IMR-90 (cell line): ENCODE measurements at regions not wholly inside any gene's neighbourhood (a gene's known extent, or its start where the extent isn't known, plus 50 kb on each side); places are given as distances from the start of the nearest gene placed in this dataset.

Source experiments
- ATAC-seq: fragments of 200-7000 bp; cut with Tn5 transposase; 2 replicates; pipeline ENCODE4 v1.9.1; 2020; ENCODE audit warnings: low read depth, mild to moderate bottlenecking, moderate library complexity
- BruUV-seq: library from RNA; stranded (reverse); fragments of 400-500 nt; replicated peaks from 2 replicates; lab custom pipeline; 2021; lab: Mats Ljungman, UMichigan
- CTCF ChIA-PET: fragments of 300-600 bp; formaldehyde crosslinking; extraction: SDS; loops from one replicate; lab custom pipeline; 2021; ENCODE audit warnings: antibody characterized with exemption; lab: Yijun Ruan, JAX
- POLR2A ChIA-PET: fragments of 300-600 bp; sonication (Branson Sonifier 250); formaldehyde crosslinking; loops from one replicate; lab custom pipeline; 2022; ENCODE audit warnings: antibody characterized with exemption; ENCODE audit not compliant: unreplicated experiment; lab: Charles Lee
- DNase-seq: peaks from one replicate; pipeline ENCODE4 v3.0.0; 2013
- H2AFZ ChIP-seq: replicated peaks from 2 replicates; pipeline ENCODE3; 2013; ENCODE audit warnings: low read length, mild to moderate bottlenecking; ENCODE audit not compliant: poor library complexity
- H2AK5ac ChIP-seq: 2 replicates; pipeline ENCODE4 v1.6.1; 2013; ENCODE audit warnings: low read depth, low read length, inconsistent platforms
- H2AK9ac ChIP-seq: replicated peaks from 2 replicates; pipeline ENCODE3; 2013; ENCODE audit warnings: mild to moderate bottlenecking, low read depth, low read length, moderate library complexity; ENCODE audit not compliant: poor library complexity
- H2BK120ac ChIP-seq: 2 replicates; pipeline ENCODE4 v1.6.1; 2013; ENCODE audit warnings: low read depth, low read length, inconsistent platforms
- H2BK15ac ChIP-seq: 3 replicates; pipeline ENCODE4 v1.6.1; 2013; ENCODE audit warnings: low read depth, low read length, inconsistent platforms
- H2BK20ac ChIP-seq: 2 replicates; pipeline ENCODE4 v1.6.1; 2013; ENCODE audit warnings: low read depth, mild to moderate bottlenecking, inconsistent platforms, low read length, moderate library complexity
- H2BK5ac ChIP-seq: 2 replicates; pipeline ENCODE4 v1.6.1; 2013; ENCODE audit warnings: mild to moderate bottlenecking, low read depth, low read length, inconsistent platforms; ENCODE audit not compliant: poor library complexity, severe bottlenecking
- H3K14ac ChIP-seq: replicated peaks from 2 replicates; pipeline ENCODE4 v1.6.1; 2013; ENCODE audit warnings: low read depth, low read length, inconsistent platforms
- H3K18ac ChIP-seq: 2 replicates; pipeline ENCODE4 v1.6.1; 2013; ENCODE audit warnings: low read depth, low read length, control low read depth
- H3K23ac ChIP-seq: 2 replicates; pipeline ENCODE4 v1.6.1; 2013; ENCODE audit warnings: low read depth, low read length, inconsistent platforms
- H3K27ac ChIP-seq: 2 replicates; pipeline ENCODE4 v1.5.1; 2013; ENCODE audit warnings: mild to moderate bottlenecking, control low read depth, low read length; ENCODE audit not compliant: insufficient read depth
- H3K27me3 ChIP-seq: 2 replicates; pipeline ENCODE4 v1.6.1; 2013; ENCODE audit warnings: low read length; ENCODE audit not compliant: control insufficient read depth, insufficient read depth
- H3K36me3 ChIP-seq: 2 replicates; pipeline ENCODE4 v1.6.1; 2013; ENCODE audit warnings: low read length, mixed read lengths; ENCODE audit not compliant: control insufficient read depth, insufficient read depth
- H3K4ac ChIP-seq: 2 replicates; pipeline ENCODE4 v1.6.1; 2013; ENCODE audit warnings: low read depth, low read length, inconsistent platforms
- H3K4me1 ChIP-seq: 2 replicates; pipeline ENCODE4 v1.6.1; 2013; ENCODE audit warnings: low read length, mixed read lengths; ENCODE audit not compliant: control insufficient read depth, insufficient read depth
- H3K4me2 ChIP-seq: 2 replicates; pipeline ENCODE4 v1.6.1; 2013; ENCODE audit warnings: low read depth, mild to moderate bottlenecking, control low read depth, low read length, moderate library complexity
- H3K4me3 ChIP-seq: 2 replicates; pipeline ENCODE4 v1.5.1; 2013; ENCODE audit warnings: low read depth, mild to moderate bottlenecking, control low read depth, low read length, moderate library complexity; ENCODE audit not compliant: insufficient read depth
- H3K56ac ChIP-seq: 2 replicates; pipeline ENCODE4 v1.6.1; 2013; ENCODE audit warnings: low read length, inconsistent platforms; ENCODE audit not compliant: insufficient read depth; ENCODE audit errors: extremely low read depth
- H3K79me1 ChIP-seq, 2 experiments: 2 replicates each; pipeline ENCODE4 v1.6.1; 2013; ENCODE audit warnings: low read length in 2 of 2, inconsistent platforms in 1 of 2, low read depth in 1 of 2
- H3K9ac ChIP-seq: 2 replicates; pipeline ENCODE4 v1.6.1; 2013; ENCODE audit warnings: low read depth, low read length, control low read depth
- H3K9me1 ChIP-seq: 2 replicates; pipeline ENCODE4 v1.6.1; 2013; ENCODE audit warnings: low read length, inconsistent platforms; ENCODE audit not compliant: insufficient read depth
- H3K9me3 ChIP-seq: 2 replicates; pipeline ENCODE4 v1.6.1; 2013; ENCODE audit warnings: low read length; ENCODE audit not compliant: control insufficient read depth, insufficient read depth
- H4K20me1 ChIP-seq: 2 replicates; pipeline ENCODE4 v1.6.1; 2013; ENCODE audit warnings: low read length, inconsistent platforms; ENCODE audit not compliant: insufficient read depth
- H4K5ac ChIP-seq: 2 replicates; pipeline ENCODE4 v1.6.1; 2013; ENCODE audit warnings: mild to moderate bottlenecking, low read depth, low read length, control low read depth
- H4K8ac ChIP-seq, 2 experiments: 2 replicates each; pipeline ENCODE4 v1.6.1; 2013; ENCODE audit warnings: low read depth in 2 of 2, low read length in 2 of 2, control low read depth in 1 of 2, inconsistent platforms in 1 of 2
- H4K91ac ChIP-seq: 2 replicates; pipeline ENCODE4 v1.6.1; 2013; ENCODE audit warnings: low read depth, low read length, inconsistent platforms; ENCODE audit not compliant: insufficient read depth
- CHD1 ChIP-seq: IDR thresholded peaks from 2 replicates; pipeline ENCODE4 v1.6.1; 2012; ENCODE audit warnings: low read depth, low read length, improper control_type of control experiment
- MAZ ChIP-seq: IDR thresholded peaks from 2 replicates; pipeline ENCODE4 v1.6.1; 2012; ENCODE audit warnings: low read depth, mild to moderate bottlenecking, low read length, improper control_type of control experiment, moderate library complexity, borderline replicate concordance
- WGBS, 2 experiments: methylation state at CpG; one replicate each; pipeline versions ENCODE4 v1.1.5 to v1.1.7; 2013; ENCODE audit warnings: missing lambda C conversion rate in 2 of 2; ENCODE audit not compliant: insufficient read length in 1 of 2; ENCODE audit errors: extremely low coverage in 2 of 2; 5-methylcytosine and 5-hydroxymethylcytosine counted together
- dilution Hi-C: fragments of 300-500 bp; cut with HindIII; formaldehyde crosslinking; loops from one replicate; pipeline ENCODE4 v1.14.3; 2018; ENCODE audit warnings: low sequenced_read_pairs; ENCODE audit not compliant: unreplicated experiment
- in situ Hi-C: fragments of 300-500 bp; cut with MboI; formaldehyde crosslinking; loops from 3 replicates; pipeline ENCODE4 v1.14.3; 2019; ENCODE audit warnings: low sequenced_read_pairs, inconsistent platforms, mixed read lengths
- intact Hi-C: fragments of 100-400 bp; cut with micrococcal nuclease; formaldehyde crosslinking; loops from 2 replicates; pipeline ENCODE4 v1.10.0; 2022

GRCh38 chr5:116930616-116931015, 356.0 kb upstream of the SEMA6A start:
- ChIA-PET CTCF (no interaction called here), POLR2A (no interaction called here)
- Histone ChIP-seq H3K79me1 (no peaks in the 10 kb centered on the region), H2BK15ac (no peak overlapping the region), H2BK5ac (no peak overlapping the region), H3K4me2 (no peak overlapping the region), H3K23ac (no peak overlapping the region), H4K5ac (no peak overlapping the region), H3K9me1 (no peaks in the 10 kb centered on the region), H2BK120ac (no peak overlapping the region), H4K8ac (no peak overlapping the region), H2BK20ac (no peak overlapping the region), H3K27me3 (no peaks in the 10 kb centered on the region), H2AFZ (no peak overlapping the region), H3K9ac (no peak overlapping the region), H3K4ac (no peak overlapping the region), H3K36me3 (no peaks in the 10 kb centered on the region), H3K18ac (no peak overlapping the region), H3K4me1 (no peaks in the 10 kb centered on the region), H3K4me3 (no peak overlapping the region), H2AK5ac (no peak overlapping the region), H3K9me3 (peaks cover 6% of the 10 kb centered on the region), H2AK9ac (no peak overlapping the region), H4K20me1 (no peaks in the 10 kb centered on the region), H3K27ac (no peak overlapping the region), H3K56ac (no peak overlapping the region), H3K14ac (no peak overlapping the region), H4K91ac (no peak overlapping the region)
- dilution Hi-C loops, result no loop called here
- TF ChIP-seq MAZ (no peak), CHD1 (no peak)
- in situ Hi-C loops, result no loop called here
- ATAC-seq, result no peak
- WGBS, 2 experiments, result no CpG with 5 or more reads among the region's 1 CpG
- intact Hi-C loops, result no loop called here
- DNase-seq, result no peak
- BruUV-seq, result no TSS peak
